Fibroblast of mammary gland (primary cell): ENCODE measurements at regions not wholly inside any gene's neighbourhood (a gene's known extent, or its start where the extent isn't known, plus 50 kb on each side); places are given as distances from the start of the nearest gene placed in this dataset.

Source experiments
- DNase-seq: peaks from one replicate; pipeline ENCODE4 v3.0.0-alpha.2; 2010; ENCODE audit warnings: low read depth
- H3K4me3 ChIP-seq: 2 replicates; pipeline ENCODE4 v1.5.1; 2011; ENCODE audit warnings: low read depth, mild to moderate bottlenecking, low read length, moderate library complexity; ENCODE audit not compliant: control insufficient read depth
- CTCF ChIP-seq: conservative IDR thresholded peaks from 2 replicates; pipeline ENCODE4 v1.5.1; 2011; ENCODE audit warnings: low read depth, low read length, inconsistent platforms; ENCODE audit not compliant: control insufficient read depth, insufficient read depth

- TF ChIP-seq CTCF = no peak
- DNase-seq = no peak
- no peak overlapping the region for H3K4me3 ChIP-seq
Measured at GRCh38 chr1:209491031-209491430, 92.5 kb upstream of the CAMK1G start.

GRCh38 chr1:209491496-209491895 lies 92.0 kb upstream of the CAMK1G start:
- TF ChIP-seq CTCF = no peak

GRCh38 chr1:209491897-209492296 lies 91.6 kb upstream of the CAMK1G start:
- no peak for DNase-seq

More at GRCh38 chr1:209491496-209491895, 92.0 kb upstream of the CAMK1G start:
- no peak for DNase-seq
- H3K4me3 ChIP-seq = no peak overlapping the region

GRCh38 chr1:209493559-209493958 lies 90.0 kb upstream of the CAMK1G start:
- DNase-seq = peak; percentile 8
- no peak for TF ChIP-seq CTCF
- no peak overlapping the region for H3K4me3 ChIP-seq

More at GRCh38 chr1:209491897-209492296, 91.6 kb upstream of the CAMK1G start:
- no peak overlapping the region for H3K4me3 ChIP-seq
- TF ChIP-seq CTCF = no peak

- TF ChIP-seq CTCF = no peak
- no peak for DNase-seq
- no peak overlapping the region for H3K4me3 ChIP-seq
Measured at GRCh38 chr1:209497729-209498128, 85.8 kb upstream of the CAMK1G start.

- DNase-seq = no peak
- no peak for TF ChIP-seq CTCF
- no peak overlapping the region for H3K4me3 ChIP-seq
Measured at GRCh38 chr1:209500993-209501392, 82.5 kb upstream of the CAMK1G start.

GRCh38 chr1:209503196-209503595 lies 80.3 kb upstream of the CAMK1G start:
- no peak overlapping the region for H3K4me3 ChIP-seq
- no peak for TF ChIP-seq CTCF
- no peak for DNase-seq
